ENCODE measurements at regions not wholly inside any gene's neighbourhood (a gene's known extent, or its start where the extent isn't known, plus 50 kb on each side); places are given as distances from the start of the nearest gene placed in this dataset.

GRCh38 chr3:164515256-164515655 is 563.0 kb downstream of the SI start:
- TF ChIP-seq ARNTL (CRISPR knock-in tag; IDR thresholded peaks at IDR 0.05; ENCODE audit: borderline replicate concordance, low read depth) (no peak), ISL1 (CRISPR knock-in tag; IDR thresholded peaks at IDR 0.05) (no peak), CSDC2 (CRISPR knock-in tag; IDR thresholded peaks at IDR 0.05) (no peak), PATZ1 (CRISPR knock-in tag; IDR thresholded peaks at IDR 0.05; ENCODE audit: borderline replicate concordance) (no peak), ZC3H10 (CRISPR knock-in tag; IDR thresholded peaks at IDR 0.05) (no peak), RARB (CRISPR knock-in tag; IDR thresholded peaks at IDR 0.05) (no peak), ZNF8 (CRISPR knock-in tag; IDR thresholded peaks at IDR 0.05) (no peak), ZFP3 (CRISPR knock-in tag; IDR thresholded peaks at IDR 0.05) (no peak), CREB5 (CRISPR knock-in tag; IDR thresholded peaks at IDR 0.05; ENCODE audit: low read depth) (no peak), ZNF70 (CRISPR knock-in tag; IDR thresholded peaks at IDR 0.05) (no peak), OSR1 (CRISPR knock-in tag; IDR thresholded peaks at IDR 0.05) (no peak), TSHZ2 (CRISPR knock-in tag; IDR thresholded peaks at IDR 0.05) (no peak), ZNF565 (CRISPR knock-in tag; conservative IDR thresholded peaks at IDR 0.05; ENCODE audit: low read depth) (no peak), BACH2 (CRISPR knock-in tag; IDR thresholded peaks at IDR 0.05; ENCODE audit: borderline replicate concordance) (no peak)
